K562 (cell line): ENCODE measurements at regions not wholly inside any gene's neighbourhood (a gene's known extent, or its start where the extent isn't known, plus 50 kb on each side); places are given as distances from the start of the nearest gene placed in this dataset.
A peak's percentile ranks its signal among the peaks of the same experiment; 100 is the strongest.

Experiments
- ATAC-seq: fragments of 200-7000 bp; cut with Tn5 transposase; 3 replicates; pipeline ENCODE4 v1.9.1; 2020; ENCODE audit warnings: moderate library complexity
- BruUV-seq: library from RNA; stranded (reverse); fragments of 400-500 nt; replicated peaks from 2 replicates; lab custom pipeline; 2021; lab: Mats Ljungman, UMichigan
- CTCF ChIA-PET: fragments of 300-600 bp; formaldehyde crosslinking; extraction: SDS; loops from one replicate; lab custom pipeline; 2021; ENCODE audit warnings: low intra/inter-chr PET ratio; lab: Yijun Ruan, JAX
- POLR2A ChIA-PET: fragments of 300-600, 350-650 bp; sonication (Branson Sonifier 250); formaldehyde crosslinking; extraction: SDS; loops from one replicate; lab custom pipeline; 2021; ENCODE audit warnings: antibody characterized with exemption, inconsistent platforms; lab: Yijun Ruan, JAX
- DNase-seq, 4 experiments: peaks; one replicate each; pipeline versions ENCODE4 v3.0.0 to v3.0.0-alpha.2; 2011 to 2018; ENCODE audit warnings: low spot score in 3 of 4, mixed read lengths in 3 of 4; ENCODE audit errors: extremely low read depth in 1 of 4
- FAIRE-seq: peaks from 2 replicates; lab custom pipeline; 2011; peaks lifted over from hg19 to GRCh38; lab: Jason Lieb, UNC
- H2AFZ ChIP-seq: 2 replicates; pipeline ENCODE4 v1.6.0; 2011; ENCODE audit warnings: low read depth, low read length, control low read depth, inconsistent platforms
- H3K27ac ChIP-seq: fragments of 200-600 bp; 3 replicates; pipeline ENCODE4 v1.8.0; 2011; ENCODE audit warnings: low read depth, mild to moderate bottlenecking, control low read depth, inconsistent platforms, low read length, moderate library complexity, mixed read lengths; ENCODE audit errors: extremely low read depth
- H3K27me3 ChIP-seq, 2 experiments: fragments of 300-600 bp in 1 of 2; 2 replicates in 1 of 2; 3 replicates in 1 of 2; pipeline versions ENCODE4 v1.6.0 to v1.8.0; 2011; ENCODE audit warnings: inconsistent platforms in 2 of 2, low read length in 2 of 2, mild to moderate bottlenecking in 1 of 2, mixed read lengths in 1 of 2, moderate library complexity in 1 of 2; ENCODE audit not compliant: control insufficient read depth in 2 of 2, insufficient read depth in 2 of 2
- H3K36me3 ChIP-seq: fragments of 300-600 bp; 3 replicates; pipeline ENCODE4 v1.8.0; 2011; ENCODE audit warnings: mild to moderate bottlenecking, low read length, inconsistent platforms; ENCODE audit not compliant: control insufficient read depth, insufficient read depth
- H3K4me1 ChIP-seq, 2 experiments: fragments of 200-600 bp in 1 of 2; replicated peaks in 1 of 2; 2 replicates in 1 of 2; 3 replicates in 1 of 2; pipeline versions ENCODE4 v1.5.1 to v1.8.0; 2011; ENCODE audit warnings: inconsistent platforms in 2 of 2, low read length in 2 of 2, mild to moderate bottlenecking in 1 of 2, mixed read lengths in 1 of 2, moderate library complexity in 1 of 2; ENCODE audit not compliant: control insufficient read depth in 2 of 2, insufficient read depth in 2 of 2
- H3K4me2 ChIP-seq: 2 replicates; pipeline ENCODE4 v1.6.1; 2011; ENCODE audit warnings: low read length, control low read depth, inconsistent platforms, mixed read lengths; ENCODE audit not compliant: insufficient read depth
- H3K4me3 ChIP-seq: fragments of 200-600 bp; sonication (generic), shearing (Covaris generic); 2 replicates; pipeline ENCODE4 v1.5.1; 2016; ENCODE audit warnings: control low read depth, inconsistent platforms
- H3K79me2 ChIP-seq: fragments of 200-600 bp; 3 replicates; pipeline ENCODE4 v1.8.0; 2011; ENCODE audit warnings: low read length, inconsistent platforms; ENCODE audit not compliant: control insufficient read depth, insufficient read depth
- H3K9ac ChIP-seq, 2 experiments: 2 replicates each; pipeline versions ENCODE4 v1.6.0 to v1.6.1; 2011; ENCODE audit warnings: low read depth in 2 of 2, low read length in 2 of 2, control low read depth in 1 of 2, inconsistent platforms in 1 of 2, mild to moderate bottlenecking in 1 of 2, mixed read lengths in 1 of 2; ENCODE audit not compliant: insufficient read depth in 1 of 2
- H3K9me1 ChIP-seq: one replicate; pipeline ENCODE4 v1.6.0; 2011; ENCODE audit warnings: inconsistent platforms, mild to moderate bottlenecking, low read length, moderate library complexity; ENCODE audit not compliant: control insufficient read depth, insufficient read depth
- H3K9me3 ChIP-seq: replicated peaks from 2 replicates; pipeline ENCODE4 v1.5.1; 2011; ENCODE audit warnings: low read depth, low read length, inconsistent platforms; ENCODE audit not compliant: control insufficient read depth, insufficient read depth
- H4K20me1 ChIP-seq: replicated peaks from 2 replicates; pipeline ENCODE4 v1.6.1; 2011; ENCODE audit warnings: low read length, inconsistent platforms, mixed read lengths; ENCODE audit not compliant: control insufficient read depth, insufficient read depth
- COPS2 ChIP-seq: fragments of 450-650 bp; conservative IDR thresholded peaks from 2 replicates; pipeline ENCODE4 v1.6.1; 2016; ENCODE audit warnings: mild to moderate bottlenecking, moderate library complexity
- CREB3 ChIP-seq: fragments of 450-650 bp; conservative IDR thresholded peaks from 2 replicates; pipeline ENCODE4 v1.6.1; 2016; ENCODE audit warnings: missing genetic modification characterization, low read depth, mild to moderate bottlenecking, missing compliant biosample characterization, moderate library complexity
- FOS ChIP-seq: IDR thresholded peaks from 3 replicates; pipeline ENCODE4 v1.6.1; 2011; ENCODE audit not compliant: insufficient read length; ENCODE audit errors: extremely low read depth
- GTF3C2 ChIP-seq: IDR thresholded peaks from 3 replicates; pipeline ENCODE4 v1.6.1; 2011; ENCODE audit warnings: borderline replicate concordance, mild to moderate bottlenecking, moderate library complexity; ENCODE audit not compliant: insufficient read length; ENCODE audit errors: extremely low read depth
- PTBP1 ChIP-seq: fragments of 200-400 bp; formaldehyde crosslinking; IDR thresholded peaks from 2 replicates; pipeline ENCODE4 v1.6.1; 2017; ENCODE audit warnings: low read depth, low read length
- RBM17 ChIP-seq: fragments of 200-400 bp; formaldehyde crosslinking; IDR thresholded peaks from 2 replicates; pipeline ENCODE4 v1.6.1; 2017; ENCODE audit warnings: low read depth, mild to moderate bottlenecking, low read length, borderline replicate concordance
- ZNF217 ChIP-seq: sonication (generic); formaldehyde crosslinking; IDR thresholded peaks from 2 replicates; pipeline ENCODE4 v1.8.0; 2022; ENCODE audit warnings: mild to moderate bottlenecking, missing genetic modification reagents
- ZNF717 ChIP-seq: fragments of 250-450 bp; sonication (Bioruptor Pico); IDR thresholded peaks from 2 replicates; pipeline ENCODE4 v1.5.0; 2021
- WGBS: fragments of 100-300 bp; shearing (Covaris generic); methylation state at CpG from one replicate; pipeline ENCODE4 v1.1.6; 2016; ENCODE audit warnings: low coverage, mixed read lengths; ENCODE audit not compliant: insufficient coverage; ENCODE audit errors: missing lambda C conversion rate; 5-methylcytosine and 5-hydroxymethylcytosine counted together
- in situ Hi-C: fragments of 300-500 bp; cut with MboI; formaldehyde crosslinking; loops from 4 replicates; pipeline ENCODE4 v1.15.0; 2018; ENCODE audit warnings: inconsistent platforms, mixed read lengths
- intact Hi-C: fragments of 100-400 bp; cut with micrococcal nuclease; formaldehyde crosslinking; loops from 2 replicates; pipeline ENCODE4 v1.14.2; 2022

DNA sequence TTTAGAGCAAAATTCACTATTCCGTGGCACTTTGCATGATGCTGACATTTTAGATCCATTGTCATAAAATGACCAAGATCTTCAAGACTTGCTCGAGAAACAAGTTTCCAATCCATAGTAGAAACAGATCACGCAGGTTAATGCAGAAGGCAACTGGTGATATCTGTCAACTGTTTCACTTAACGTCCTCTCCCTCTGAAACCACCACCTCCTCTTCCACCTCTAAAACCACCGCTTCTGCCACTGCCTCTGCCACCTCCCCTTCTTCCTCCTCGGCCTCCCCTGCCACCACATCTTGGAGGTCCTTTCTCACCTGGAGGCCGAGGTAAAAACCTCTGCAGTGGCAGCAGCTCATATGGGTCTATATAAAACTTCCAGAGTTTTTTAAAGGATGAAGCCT lies 84.6 kb upstream of the IRF2 start:
- Histone ChIP-seq H3K27ac (no peak overlapping the region), H3K27me3 (peaks cover 0 to 2% of the 10 kb centered on the region in 2 experiments; a peak in 1 of 5 replicates), H3K9me1 (no peaks in the 10 kb centered on the region)
- POLR2A ChIA-PET = no interaction called here
- TF ChIP-seq RBM17 (no peak), PTBP1 (no peak), COPS2 (no peak), GTF3C2 (no peak), FOS (no peak), ZNF717 (no peak), CREB3 (tag) (no peak), ZNF217 (CRISPR knock-in tag) (no peak)
- TF ChIP-seq, all 486 proteins: peak for 0
- BruUV-seq = no TSS peak
- in situ Hi-C loops = no loop called here
- Histone ChIP-seq H3K36me3 (no peaks in the 10 kb centered on the region), H2AFZ (peak overlapping the region; percentile 55; the same call in 1 of the 2 replicates), H3K4me1 (no peaks in the 10 kb centered on the region), H4K20me1 (no peaks in the 10 kb centered on the region), H3K4me3 (no peak overlapping the region), H3K9ac (no peak overlapping the region), H3K4me2 (no peak overlapping the region), H3K9me3 (no peaks in the 10 kb centered on the region), H3K79me2 (no peaks in the 10 kb centered on the region)
- FAIRE-seq (no peak), DNase-seq (no peak), ATAC-seq (no peak)
- intact Hi-C loops = no loop called here
- CTCF ChIA-PET = no interaction called here
- WGBS = 36% methylated on average over 7 of the region's 7 CpGs
